ENCODE measurements at regions not wholly inside any gene's neighbourhood (a gene's known extent, or its start where the extent isn't known, plus 50 kb on each side); places are given as distances from the start of the nearest gene placed in this dataset.
"Not testable (repeated sequence)": the region's sequence is repeated elsewhere in the genome, so short reads cannot be mapped to it uniquely, and the experiment has no call there.

DNA sequence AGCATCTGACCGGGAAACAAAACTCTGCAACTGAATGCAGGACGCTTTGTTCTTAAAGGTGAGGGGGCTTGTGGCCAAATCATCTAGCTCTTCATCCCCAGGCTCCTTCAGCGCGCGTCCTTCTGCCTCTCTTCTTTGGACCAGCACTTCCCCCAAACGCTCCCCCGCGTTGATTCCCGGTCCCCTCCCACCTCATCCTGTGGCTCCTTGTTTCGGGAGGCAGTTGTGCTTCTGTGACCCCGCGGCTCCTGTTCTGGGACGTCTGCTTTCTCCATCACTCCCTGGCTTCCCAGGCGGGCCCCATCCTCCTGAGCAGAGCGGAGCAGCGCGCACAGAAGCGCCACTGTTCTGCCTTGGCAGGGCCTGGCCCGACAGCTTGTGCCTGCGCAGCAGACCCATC is 109.7 kb upstream of the ZNG1E start:
- not testable (repeated sequence) for DNase-seq

- not testable (repeated sequence) for DNase-seq
Measured at GRCh38 chr9:65519018-65519417, 156.7 kb upstream of the ZNG1E start.

- DNase-seq: not testable (repeated sequence)
Measured at GRCh38 chr9:65514465-65514864, 161.3 kb upstream of the ZNG1E start.

DNA sequence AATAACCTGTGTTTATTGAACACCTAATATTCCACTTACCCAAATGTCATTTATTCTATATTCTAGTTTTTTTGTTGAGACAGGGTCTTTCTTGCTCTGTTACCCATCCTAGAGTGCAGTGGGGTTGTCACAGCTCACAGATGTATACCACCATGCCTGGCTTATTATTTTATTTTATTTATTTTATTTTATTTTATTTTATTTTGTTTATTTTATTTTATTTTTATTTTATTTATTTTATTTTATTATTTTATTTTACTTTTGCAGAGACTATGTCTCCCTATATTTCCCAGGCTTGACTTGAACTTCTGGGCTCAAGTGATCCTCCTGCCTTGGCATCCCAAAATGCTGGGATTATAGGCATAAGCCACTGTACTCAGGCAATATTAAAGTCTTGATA is 167.8 kb upstream of the ZNG1E start:
- DNase-seq: not testable (repeated sequence)

- DNase-seq: not testable (repeated sequence)
Measured at GRCh38 chr9:65504686-65505085, 171.0 kb upstream of the ZNG1E start.

DNA sequence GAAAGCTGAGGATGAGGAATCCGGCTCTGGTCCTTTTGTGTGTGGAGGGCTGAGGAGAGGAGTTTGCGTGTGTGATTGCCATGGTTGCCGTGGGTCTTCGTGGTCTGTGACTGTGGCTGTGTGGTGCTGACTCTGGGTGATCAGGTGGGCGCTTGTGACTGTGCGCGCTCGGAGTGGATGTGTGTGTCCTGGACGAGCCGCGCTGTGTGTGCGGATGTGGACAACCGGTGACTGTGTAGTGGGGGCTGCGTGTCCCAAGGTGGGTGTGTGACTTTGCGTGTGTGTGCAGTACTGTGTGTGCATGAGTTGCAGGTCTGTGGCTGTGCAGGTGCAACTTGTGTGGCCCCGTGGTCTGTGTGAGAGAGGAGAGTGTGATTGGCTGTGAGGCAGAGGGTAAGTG is 172.0 kb upstream of the ZNG1E start:
- not testable (repeated sequence) for DNase-seq

GRCh38 chr9:65482890-65483289 is 192.8 kb upstream of the ZNG1E start:
- not testable (repeated sequence) for DNase-seq

DNA sequence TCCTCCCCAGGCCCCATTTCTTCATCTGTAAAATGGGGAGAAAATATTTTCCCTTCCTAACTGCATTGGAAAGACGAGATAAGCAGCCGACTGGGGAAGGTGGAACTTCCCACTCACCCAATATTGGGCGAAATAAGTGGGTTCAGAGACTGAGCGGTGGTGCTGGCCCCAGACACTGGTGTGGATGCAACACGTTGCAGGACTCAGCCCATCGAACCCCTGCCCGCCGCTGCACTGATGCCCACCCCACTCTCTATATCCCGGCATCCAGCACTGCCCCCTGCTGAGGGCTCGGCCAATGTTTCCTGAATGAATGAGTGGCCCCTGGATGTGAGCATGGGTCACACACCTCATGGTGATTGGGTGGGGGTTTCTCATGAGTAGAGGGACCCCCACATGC is 194.4 kb upstream of the ZNG1E start:
- DNase-seq: not testable (repeated sequence)

DNA sequence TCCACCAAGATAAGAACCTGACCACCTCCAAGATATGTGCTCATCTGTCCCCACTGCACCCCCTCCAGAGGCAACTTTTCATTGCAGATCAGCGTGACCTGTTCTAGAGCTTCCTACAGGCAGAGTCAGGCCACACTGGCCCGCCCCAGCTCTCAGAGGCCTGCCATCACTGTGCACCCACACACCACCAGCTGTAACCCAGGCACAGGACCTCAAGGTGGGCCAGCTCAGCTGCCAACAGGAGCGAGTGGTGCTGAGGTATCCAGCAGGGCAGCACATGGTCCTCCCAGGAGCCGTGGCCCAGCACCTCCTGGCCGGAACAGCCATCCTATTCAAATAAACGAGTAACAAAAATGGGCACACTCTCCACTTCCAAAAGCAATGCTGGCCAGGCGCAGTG is 189.9 kb upstream of the FOXD4L5 start:
- not testable (repeated sequence) for DNase-seq

- peak in 1 of 2 donors; percentile 21 for DNase-seq
Measured at GRCh38 chr9:65473059-65473822, 188.2 kb upstream of the FOXD4L5 start.

- not testable (repeated sequence) for DNase-seq
Measured at GRCh38 chr9:65471106-65471505, 186.1 kb upstream of the FOXD4L5 start.

DNA sequence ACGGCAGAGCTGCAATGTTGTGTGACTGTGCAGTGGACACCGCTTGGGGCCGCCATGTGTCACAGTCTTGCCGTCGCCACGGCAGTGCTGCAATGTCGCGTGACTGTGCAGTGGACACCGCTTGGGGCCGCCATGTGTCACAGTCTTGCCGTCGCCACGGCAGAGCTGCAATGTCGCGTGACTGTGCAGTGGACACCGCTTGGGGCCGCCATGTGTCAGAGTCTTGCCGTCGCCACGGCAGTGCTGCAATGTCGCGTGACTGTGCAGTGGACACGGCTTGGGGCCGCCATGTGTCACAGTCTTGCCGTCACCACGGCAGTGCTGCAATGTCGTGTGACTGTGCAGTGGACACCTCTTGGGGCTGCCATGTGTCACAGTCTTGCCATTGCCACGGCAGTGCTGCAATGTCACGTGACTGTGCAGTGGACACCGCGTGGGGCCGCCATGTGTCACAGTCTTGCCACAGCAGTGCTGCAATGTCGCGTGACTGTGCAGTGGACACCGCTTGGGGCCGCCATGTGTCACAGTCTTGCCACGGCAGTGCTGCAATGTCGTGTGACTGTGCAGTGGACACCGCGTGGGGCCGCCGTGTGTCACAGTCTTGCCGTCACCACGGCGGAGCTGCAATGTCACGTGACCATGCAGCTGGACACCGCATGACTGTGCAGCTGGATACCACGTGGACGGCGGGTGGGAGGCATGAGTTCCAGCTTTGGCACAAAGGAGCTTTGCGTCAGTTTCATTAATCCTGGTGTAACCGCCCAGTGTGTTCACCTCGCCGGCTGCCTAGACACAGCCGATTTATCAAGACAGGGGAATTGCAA is 182.1 kb upstream of the FOXD4L5 start:
- DNase-seq: not testable (repeated sequence)

DNA sequence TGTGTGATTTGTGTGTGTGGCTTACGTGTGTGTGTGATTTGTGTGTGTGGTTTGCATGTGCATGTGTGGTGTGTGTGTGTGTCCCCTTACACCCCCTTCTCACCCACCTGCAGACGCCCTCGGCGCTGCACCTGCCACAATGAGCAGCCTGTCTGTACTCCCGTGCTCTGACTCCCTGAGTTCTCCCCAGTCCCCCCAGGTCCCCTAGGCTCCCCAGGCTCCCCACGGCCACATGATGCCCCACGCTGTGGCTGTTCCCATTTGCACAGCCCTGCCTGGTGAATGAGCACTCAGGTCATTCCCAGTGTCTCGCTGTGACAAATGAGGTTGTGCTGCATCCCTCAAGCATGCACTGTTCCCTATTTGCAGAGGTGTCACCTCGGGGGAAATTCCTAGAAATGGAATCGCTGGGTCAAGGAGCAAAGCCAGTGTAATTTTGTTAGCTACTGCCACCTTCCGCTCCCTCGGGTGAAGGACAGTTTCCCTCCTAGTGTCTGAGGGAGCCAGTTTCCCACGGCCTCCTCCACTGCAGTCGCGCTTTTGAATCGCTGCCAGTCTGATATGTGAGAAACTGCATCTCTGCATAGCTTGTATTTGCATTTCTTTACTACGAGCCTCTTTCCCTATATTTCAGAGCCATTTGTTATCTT is 180.4 kb upstream of the FOXD4L5 start:
- DNase-seq: not testable (repeated sequence)

- not testable (repeated sequence) for DNase-seq
Measured at GRCh38 chr9:65462476-65462875, 177.5 kb upstream of the FOXD4L5 start.

- DNase-seq: no peak
Measured at GRCh38 chr9:65459756-65460320, 174.8 kb upstream of the FOXD4L5 start.

- DNase-seq: no peak
Measured at GRCh38 chr9:65458992-65459391, 174.0 kb upstream of the FOXD4L5 start.

- no peak for DNase-seq
Measured at GRCh38 chr9:65458465-65458864, 173.5 kb upstream of the FOXD4L5 start.

- not testable (repeated sequence) for DNase-seq
Measured at GRCh38 chr9:65456991-65457390, 172.0 kb upstream of the FOXD4L5 start.

DNA sequence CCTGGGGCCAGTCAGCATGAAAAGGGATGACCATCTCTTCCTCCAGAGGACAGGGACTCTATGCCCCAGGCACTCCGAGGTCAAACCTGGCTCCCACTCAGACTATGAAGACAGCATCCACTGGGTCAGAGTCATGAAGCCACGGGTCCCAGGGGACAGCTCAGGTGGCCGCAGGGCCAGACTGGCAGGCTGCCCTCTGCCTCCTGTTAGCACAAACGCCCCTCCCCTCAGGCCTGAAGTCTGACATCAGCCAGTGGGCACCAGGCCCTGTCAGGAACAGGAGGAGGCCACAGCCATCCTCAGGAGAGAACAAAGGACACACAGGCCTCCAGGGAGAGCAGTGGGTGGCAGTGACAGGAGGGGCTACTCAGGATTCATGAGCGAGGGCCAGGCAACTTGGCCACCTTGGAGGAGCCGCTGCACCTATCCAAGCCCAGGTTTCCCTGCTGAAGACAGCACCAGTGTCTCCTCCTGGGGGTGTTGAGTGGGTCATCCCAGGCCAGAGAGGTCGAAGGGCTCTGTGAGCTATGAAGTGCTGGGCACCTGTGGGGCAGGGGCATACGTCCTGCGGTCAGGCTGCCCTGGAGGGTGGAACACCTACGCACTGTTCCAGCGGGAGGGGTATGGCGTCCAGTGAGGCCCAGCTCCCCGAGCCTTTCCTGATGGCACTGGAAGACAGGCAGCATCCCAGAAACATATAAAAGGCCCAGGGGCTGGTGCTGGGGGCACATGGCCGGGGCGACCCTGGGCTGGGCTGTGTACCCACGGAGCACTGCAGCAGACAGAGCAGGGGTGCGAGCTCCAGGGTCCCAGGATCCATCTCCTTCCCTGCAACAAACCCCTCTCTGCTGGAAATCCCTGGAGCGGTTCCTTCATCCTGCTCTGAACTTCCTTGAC is 171.0 kb upstream of the FOXD4L5 start:
- not testable (repeated sequence) for DNase-seq

GRCh38 chr9:65455136-65455535 is 170.1 kb upstream of the FOXD4L5 start:
- not testable (repeated sequence) for DNase-seq

GRCh38 chr9:65454666-65455065 is 169.7 kb upstream of the FOXD4L5 start:
- not testable (repeated sequence) for DNase-seq

DNA sequence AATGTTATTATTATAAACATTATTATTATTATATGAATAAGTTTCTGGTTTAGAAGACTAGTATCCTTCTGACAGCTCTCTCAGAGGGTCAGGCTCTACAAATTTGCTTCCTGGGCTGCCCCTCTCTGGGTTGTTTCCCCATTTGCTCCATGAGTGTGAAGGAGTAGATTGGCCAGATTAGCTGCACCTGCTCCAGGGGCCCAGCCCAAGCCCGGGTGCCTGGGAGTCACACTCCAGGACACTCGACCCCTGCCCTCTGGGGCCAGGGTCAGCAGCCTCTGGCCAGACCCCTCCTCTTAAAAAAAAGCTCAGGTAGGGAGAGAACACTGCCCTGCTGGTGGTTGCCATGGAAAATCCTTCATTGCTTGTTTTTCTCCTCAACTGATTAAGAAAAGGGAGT is 169.0 kb upstream of the FOXD4L5 start:
- not testable (repeated sequence) for DNase-seq

Measured in inflammatory macrophage (primary cell).